ENCODE measurements at regions not wholly inside any gene's neighbourhood (a gene's known extent, or its start where the extent isn't known, plus 50 kb on each side); places are given as distances from the start of the nearest gene placed in this dataset.
"Not testable (repeated sequence)": the region's sequence is repeated elsewhere in the genome, so short reads cannot be mapped to it uniquely, and the experiment has no call there.

GRCh38 chr7:109460296-109460695, 890.6 kb downstream of the DNAJB9 start:
- no peak for TF ChIP-seq CTCF (IDR thresholded peaks at IDR 0.05; ENCODE audit: unreplicated experiment)
- Mint-ChIP-seq H3K4me3 (ENCODE audit: low read depth, unreplicated experiment) (no peak overlapping the region), H3K9me3 (ENCODE audit: low read depth, unreplicated experiment) (peaks cover 3% of the 10 kb centered on the region), H3K4me1 (ENCODE audit: low read depth, unreplicated experiment) (no peaks in the 10 kb centered on the region), H3K36me3 (ENCODE audit: insufficient read depth, unreplicated experiment) (no peaks in the 10 kb centered on the region), H3K27me3 (ENCODE audit: unreplicated experiment) (no peaks in the 10 kb centered on the region), H3K27ac (ENCODE audit: unreplicated experiment) (no peak overlapping the region)
- BruUV-seq (replicated peaks), result no TSS peak
- no peak for DNase-seq
- CTCF ChIA-PET, result no interaction called here
- intact Hi-C loops (cut with micrococcal nuclease; ENCODE audit: unreplicated experiment), result no loop called here

GRCh38 chr7:109462171-109462570, 892.5 kb downstream of the DNAJB9 start:
- DNase-seq, result no peak

DNA sequence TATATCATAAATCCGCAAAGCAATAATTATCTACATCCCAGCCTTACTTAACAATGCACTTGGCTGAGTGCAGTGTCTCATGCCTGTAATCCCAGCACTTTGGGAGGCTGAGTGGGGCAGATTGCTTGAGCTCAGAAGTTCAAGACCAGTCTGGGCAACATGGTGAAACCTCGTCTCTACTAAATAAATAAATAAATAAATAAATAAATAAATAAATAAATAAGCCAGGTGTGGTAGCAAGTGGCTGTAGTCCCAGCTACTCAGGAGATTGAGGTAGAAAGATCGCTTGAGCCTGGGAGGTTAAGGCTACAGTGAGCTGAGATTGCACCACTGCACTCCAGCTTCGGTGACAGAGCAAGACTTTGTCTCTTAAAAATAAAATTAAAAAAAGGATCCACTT, 898.1 kb downstream of the DNAJB9 start:
- intact Hi-C loops (cut with micrococcal nuclease; ENCODE audit: unreplicated experiment); H3K27ac Mint-ChIP-seq (ENCODE audit: unreplicated experiment); BruUV-seq (replicated peaks); H3K36me3 Mint-ChIP-seq (ENCODE audit: insufficient read depth, unreplicated experiment); H3K9me3 Mint-ChIP-seq (ENCODE audit: low read depth, unreplicated experiment); CTCF ChIA-PET; H3K27me3 Mint-ChIP-seq (ENCODE audit: unreplicated experiment); H3K4me1 Mint-ChIP-seq (ENCODE audit: low read depth, unreplicated experiment); DNase-seq; H3K4me3 Mint-ChIP-seq (ENCODE audit: low read depth, unreplicated experiment): not testable (repeated sequence)

More at GRCh38 chr7:109462171-109462570, 892.5 kb downstream of the DNAJB9 start:
- Mint-ChIP-seq H3K9me3 (ENCODE audit: low read depth, unreplicated experiment) (peaks cover 3% of the 10 kb centered on the region), H3K36me3 (ENCODE audit: insufficient read depth, unreplicated experiment) (no peaks in the 10 kb centered on the region), H3K27ac (ENCODE audit: unreplicated experiment) (no peak overlapping the region), H3K4me1 (ENCODE audit: low read depth, unreplicated experiment) (no peaks in the 10 kb centered on the region), H3K27me3 (ENCODE audit: unreplicated experiment) (no peaks in the 10 kb centered on the region), H3K4me3 (ENCODE audit: low read depth, unreplicated experiment) (no peak overlapping the region)
- CTCF ChIA-PET, result no interaction called here
- TF ChIP-seq CTCF (IDR thresholded peaks at IDR 0.05; ENCODE audit: unreplicated experiment), result no peak
- intact Hi-C loops (cut with micrococcal nuclease; ENCODE audit: unreplicated experiment), result no loop called here
- BruUV-seq (replicated peaks), result no TSS peak

DNA sequence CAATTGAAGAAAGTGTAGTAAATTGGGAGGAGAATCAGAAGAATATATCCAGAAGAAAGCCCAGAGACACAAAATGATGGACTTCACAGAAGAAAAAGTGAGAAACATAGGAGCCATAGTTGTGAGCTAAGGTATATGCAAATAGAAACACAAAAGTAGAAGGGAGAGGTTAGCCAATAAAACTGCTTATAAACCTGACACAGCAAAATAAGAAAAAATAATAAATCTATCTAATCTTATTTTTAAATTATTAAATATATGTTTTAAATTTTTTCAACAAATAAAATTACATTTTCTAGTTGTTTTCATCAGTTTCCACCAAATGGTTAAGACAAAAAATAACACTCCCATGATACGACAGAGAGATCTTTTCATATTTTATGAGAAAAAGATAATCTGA, 903.5 kb downstream of the DNAJB9 start:
- no peak overlapping the region for H3K4me3 Mint-ChIP-seq (ENCODE audit: low read depth, unreplicated experiment)
- DNase-seq, result no peak
- CTCF ChIA-PET, result no interaction called here
- H3K4me1 Mint-ChIP-seq (ENCODE audit: low read depth, unreplicated experiment), result no peaks in the 10 kb centered on the region
- H3K27ac Mint-ChIP-seq (ENCODE audit: unreplicated experiment), result no peak overlapping the region
- no peaks in the 10 kb centered on the region for H3K27me3 Mint-ChIP-seq (ENCODE audit: unreplicated experiment)
- TF ChIP-seq CTCF (IDR thresholded peaks at IDR 0.05; ENCODE audit: unreplicated experiment), result no peak
- intact Hi-C loops (cut with micrococcal nuclease; ENCODE audit: unreplicated experiment), result no loop called here
- no peaks in the 10 kb centered on the region for H3K36me3 Mint-ChIP-seq (ENCODE audit: insufficient read depth, unreplicated experiment)
- no TSS peak for BruUV-seq (replicated peaks)
- H3K9me3 Mint-ChIP-seq (ENCODE audit: low read depth, unreplicated experiment), result peaks cover 8% of the 10 kb centered on the region

GRCh38 chr7:109476409-109476808, 906.7 kb downstream of the DNAJB9 start:
- H3K27me3 Mint-ChIP-seq (ENCODE audit: unreplicated experiment), result no peaks in the 10 kb centered on the region
- intact Hi-C loops (cut with micrococcal nuclease; ENCODE audit: unreplicated experiment), result no loop called here

More at GRCh38 chr7:109476409-109476808, 906.7 kb downstream of the DNAJB9 start:
- no peak overlapping the region for H3K27ac Mint-ChIP-seq (ENCODE audit: unreplicated experiment)
- no peaks in the 10 kb centered on the region for H3K4me1 Mint-ChIP-seq (ENCODE audit: low read depth, unreplicated experiment)
- H3K9me3 Mint-ChIP-seq (ENCODE audit: low read depth, unreplicated experiment), result peaks cover 9% of the 10 kb centered on the region
- DNase-seq, result no peak
- no peak for TF ChIP-seq CTCF (IDR thresholded peaks at IDR 0.05; ENCODE audit: unreplicated experiment)
- BruUV-seq (replicated peaks), result no TSS peak
- no peak overlapping the region for H3K4me3 Mint-ChIP-seq (ENCODE audit: low read depth, unreplicated experiment)
- CTCF ChIA-PET, result no interaction called here
- no peaks in the 10 kb centered on the region for H3K36me3 Mint-ChIP-seq (ENCODE audit: insufficient read depth, unreplicated experiment)
